Activated CD8-positive, alpha-beta memory T cell treated with anti-CD3 and anti-CD28 coated beads for 24 hours (primary cell): ENCODE measurements at regions not wholly inside any gene's neighbourhood (a gene's known extent, or its start where the extent isn't known, plus 50 kb on each side); places are given as distances from the start of the nearest gene placed in this dataset.
"Not testable (repeated sequence)": the region's sequence is repeated elsewhere in the genome, so short reads cannot be mapped to it uniquely, and the experiment has no call there.

Experiments used
- DNase-seq: peaks from one replicate; pipeline ENCODE4 v3.0.0-alpha.2; 2020

DNA sequence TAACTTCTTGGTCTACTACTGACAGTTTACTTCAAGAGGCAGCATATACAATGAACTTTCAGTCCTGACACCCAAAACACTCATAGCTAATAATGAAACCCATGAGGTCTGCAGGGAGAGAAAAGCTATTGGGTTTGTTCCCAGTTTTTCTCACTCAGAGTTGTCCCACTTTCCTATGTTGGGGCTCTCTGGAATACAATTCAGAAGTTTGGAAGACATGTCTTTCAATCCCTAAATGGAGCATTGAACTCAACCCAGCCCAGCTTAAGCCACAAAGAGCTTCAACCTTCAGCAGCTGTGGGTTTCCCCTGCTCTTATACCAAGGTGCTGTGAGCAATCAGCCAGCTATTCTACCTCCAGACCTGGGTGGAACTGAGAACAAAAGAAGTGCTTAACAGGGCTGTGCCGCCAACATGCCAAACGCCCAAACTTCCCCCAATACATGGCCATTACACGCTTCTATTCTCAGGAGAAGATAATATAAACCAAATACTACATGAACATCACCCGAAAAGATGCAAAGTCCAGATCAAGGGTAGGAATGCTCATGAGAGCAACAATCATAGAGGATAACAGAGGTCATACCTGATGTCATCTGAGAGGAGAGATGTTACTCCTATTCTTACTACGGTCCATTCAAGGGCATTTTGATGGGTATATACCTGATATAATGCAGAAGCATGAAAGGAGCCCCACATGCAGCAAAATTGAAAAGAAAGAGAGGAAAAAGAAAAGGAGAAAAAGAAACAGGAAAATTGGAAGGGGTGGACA lies 131.2 kb upstream of the TGFBR2 start:
- peak; percentile 62 for DNase-seq

DNA sequence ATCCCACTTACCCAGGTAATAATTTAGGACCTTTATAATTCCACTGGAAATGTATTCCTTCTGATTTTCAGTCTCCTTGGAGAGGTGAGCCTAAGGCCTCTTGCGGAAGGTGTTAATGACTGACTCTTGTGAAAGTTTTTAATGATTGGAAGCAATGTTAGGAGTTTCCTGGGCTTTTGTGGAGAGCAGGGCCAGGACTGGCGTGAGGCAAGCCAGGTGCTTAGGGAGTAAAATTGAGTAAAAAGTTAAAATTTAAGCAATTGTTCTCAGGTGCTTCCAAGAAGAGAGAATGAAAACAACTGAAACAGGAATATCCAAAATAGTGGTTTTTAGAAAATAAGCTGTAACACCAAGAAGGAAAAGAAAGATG lies 130.6 kb upstream of the TGFBR2 start:
- no peak for DNase-seq

DNA sequence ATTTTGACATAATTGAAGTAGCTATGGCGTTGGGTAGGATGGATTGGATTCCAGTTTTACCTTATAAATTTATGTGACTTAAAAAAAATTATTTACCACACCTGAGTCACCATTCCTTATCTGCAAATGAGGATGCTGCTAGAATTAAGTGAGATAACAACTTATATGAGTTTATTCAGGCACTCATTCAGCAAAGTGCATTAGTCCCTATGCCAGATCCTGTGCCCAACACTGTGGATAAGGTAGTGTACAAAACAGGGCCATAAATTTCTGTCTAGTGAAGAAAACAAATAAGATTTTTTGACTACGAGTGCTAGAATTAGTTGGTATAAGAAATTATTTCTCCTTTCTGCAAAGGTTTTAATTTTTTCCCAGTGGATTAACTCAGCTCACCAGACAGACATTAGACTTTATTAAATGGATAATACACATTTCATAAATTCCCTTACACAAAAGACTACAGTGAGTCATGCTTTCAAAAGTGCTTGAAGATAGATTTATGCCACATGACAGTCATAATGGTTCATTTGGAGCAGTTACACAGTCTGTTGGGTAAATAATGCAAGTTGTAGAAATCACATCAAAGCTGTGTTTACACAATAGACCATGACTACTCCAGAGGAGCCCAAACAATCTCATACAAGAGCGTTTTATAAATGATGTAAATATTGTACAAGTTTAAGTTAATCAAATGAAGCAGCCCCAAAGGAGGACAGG lies 129.9 kb upstream of the TGFBR2 start:
- no peak for DNase-seq

DNA sequence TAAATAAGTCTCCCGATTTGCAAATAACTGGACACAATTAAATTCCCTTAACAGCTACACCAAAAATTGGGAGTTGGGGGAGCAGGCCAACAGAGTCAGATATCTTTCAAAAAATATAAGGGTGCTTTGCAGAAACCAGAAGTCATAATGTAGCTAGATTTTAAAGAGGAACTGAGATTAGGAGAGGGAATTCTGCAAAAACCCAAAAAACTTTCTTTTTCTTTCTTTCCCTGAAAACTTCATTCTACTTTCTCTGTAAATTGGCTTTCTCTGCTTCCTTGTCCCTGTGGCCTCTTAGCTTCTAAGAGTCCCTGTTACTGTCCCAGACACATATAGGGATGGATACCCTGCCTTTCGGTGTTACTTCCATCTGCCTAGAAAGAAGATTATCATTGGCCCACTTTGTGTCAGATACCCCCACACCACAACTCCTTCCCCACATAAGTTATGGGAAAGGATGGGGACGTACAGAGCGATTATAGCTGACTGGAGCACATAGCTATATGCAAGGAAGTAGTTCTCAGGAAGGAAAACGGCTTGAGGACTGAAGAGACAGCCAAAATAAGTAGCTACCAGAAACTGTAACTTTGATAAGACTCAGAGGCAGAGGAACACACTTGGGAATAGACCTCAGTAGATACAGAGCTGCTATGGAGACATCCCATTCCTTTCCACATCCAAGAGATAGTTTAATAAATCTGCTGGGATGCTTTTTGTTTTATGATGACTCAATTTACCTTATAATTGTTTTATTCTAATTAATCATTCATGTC lies 129.1 kb upstream of the TGFBR2 start:
- DNase-seq: no peak

DNA sequence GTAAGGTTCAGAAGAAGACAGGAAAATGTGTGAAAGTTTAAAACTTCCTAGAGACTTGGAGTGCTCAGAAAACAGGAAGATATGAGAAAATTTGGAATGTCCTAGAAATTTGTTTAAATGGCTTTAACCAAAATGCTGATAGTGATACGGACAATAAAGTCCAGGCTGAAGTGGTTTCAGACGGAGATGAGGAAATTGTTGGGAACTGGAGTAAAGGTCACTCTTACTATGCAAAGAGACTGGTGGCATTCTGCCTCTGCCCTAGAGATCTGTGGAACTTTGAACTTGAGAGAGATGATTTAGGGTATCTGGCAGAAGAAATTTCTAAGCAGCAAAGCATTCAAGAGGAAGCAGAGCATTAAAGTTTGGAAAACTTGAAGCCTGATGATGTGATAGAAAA lies 126.7 kb upstream of the TGFBR2 start:
- not testable (repeated sequence) for DNase-seq

DNA sequence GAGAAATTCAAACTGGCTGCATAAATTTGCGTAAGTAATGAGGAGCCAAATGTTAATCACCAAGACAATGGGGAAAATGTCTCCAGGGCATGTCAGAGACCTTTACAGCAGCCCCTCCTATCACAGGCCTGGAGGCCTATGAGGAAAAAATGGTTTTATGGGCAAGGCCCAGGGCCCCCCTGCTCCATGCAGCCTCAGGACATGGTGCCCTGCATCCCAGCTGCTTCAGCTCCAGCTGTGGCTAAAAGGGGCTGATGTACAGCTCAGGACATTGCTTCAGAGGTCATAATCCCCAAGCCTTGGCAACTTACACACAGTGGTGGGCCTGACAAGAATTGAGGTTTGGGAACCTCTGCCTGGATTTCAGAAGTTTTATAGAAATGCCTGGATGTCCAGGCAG lies 126.2 kb upstream of the TGFBR2 start:
- not testable (repeated sequence) for DNase-seq

DNA sequence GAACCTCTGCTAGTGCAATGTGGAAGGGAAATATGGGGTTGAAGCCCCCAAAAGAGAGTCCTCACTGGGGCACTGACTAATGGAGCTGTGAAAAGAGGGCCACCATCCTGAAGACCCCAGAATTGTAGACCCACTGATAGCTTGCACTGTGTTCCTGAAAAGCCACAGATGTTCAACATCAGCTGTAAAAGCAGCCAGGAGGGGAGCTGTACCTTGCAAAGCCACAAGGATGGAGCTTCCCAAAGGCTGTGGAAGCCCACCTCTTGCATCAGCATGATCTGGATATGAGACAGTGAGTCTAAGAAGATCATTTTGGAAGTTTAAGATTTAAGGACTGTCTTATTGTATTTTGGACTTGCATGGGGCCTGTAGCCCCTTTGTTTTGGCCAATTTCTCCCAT lies 125.8 kb upstream of the TGFBR2 start:
- DNase-seq: no peak

DNA sequence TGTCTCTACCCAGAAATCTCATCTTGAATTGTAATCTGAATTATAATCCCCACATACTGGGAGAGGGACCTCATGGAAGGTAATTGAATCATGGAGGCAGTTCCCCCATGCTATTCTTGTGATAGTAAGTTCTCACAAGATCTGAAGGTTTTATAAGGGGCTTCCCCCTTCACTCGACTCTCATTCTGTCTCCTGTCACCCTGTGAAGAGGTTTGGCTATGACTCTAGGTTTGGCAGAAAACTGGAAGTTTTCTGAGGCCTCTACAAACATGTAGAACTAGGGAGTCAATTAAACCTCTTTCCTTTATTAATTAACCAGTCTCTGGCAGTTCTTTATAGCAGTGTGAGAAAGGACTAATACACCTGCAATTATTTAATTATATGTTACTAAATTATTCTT lies 125.2 kb upstream of the TGFBR2 start:
- DNase-seq: no peak

DNA sequence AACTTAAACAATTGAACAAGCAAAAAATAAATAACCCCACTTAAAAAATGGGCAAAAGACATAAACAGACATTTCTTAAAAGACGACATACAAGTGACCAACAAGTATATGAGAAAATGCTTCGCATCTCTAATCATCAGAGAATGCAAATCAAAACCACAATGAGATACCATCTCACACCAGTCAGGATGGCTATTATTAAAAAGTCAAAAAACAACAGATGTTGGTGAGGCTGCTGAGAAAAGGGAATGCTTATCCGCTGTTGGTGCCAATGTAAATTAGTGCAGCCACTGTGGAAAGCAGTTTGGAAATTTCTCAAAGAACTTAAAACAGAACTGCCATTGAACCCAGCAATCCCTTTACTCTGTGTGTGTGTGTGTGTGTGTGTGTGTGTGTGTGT lies 122.2 kb upstream of the TGFBR2 start:
- not testable (repeated sequence) for DNase-seq

DNA sequence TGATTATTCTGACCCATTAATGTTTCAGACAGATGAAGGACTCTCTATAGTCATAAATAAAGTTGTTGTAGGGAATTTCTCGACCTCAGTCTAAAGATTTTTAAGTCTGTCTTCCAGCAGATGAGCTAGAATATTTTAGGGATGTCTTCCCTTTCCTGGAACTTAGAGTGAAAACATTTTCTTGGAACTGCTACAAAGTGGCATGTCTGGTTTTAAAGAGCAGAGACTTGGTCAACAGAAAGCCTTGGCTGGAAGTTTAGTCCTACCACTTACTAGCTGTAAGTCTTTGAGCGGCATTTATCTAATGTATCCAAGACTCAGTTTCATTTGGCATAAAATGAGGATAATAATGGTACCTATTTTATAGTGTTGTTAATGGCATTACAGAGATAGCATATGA lies 120.0 kb upstream of the TGFBR2 start:
- DNase-seq: no peak

DNA sequence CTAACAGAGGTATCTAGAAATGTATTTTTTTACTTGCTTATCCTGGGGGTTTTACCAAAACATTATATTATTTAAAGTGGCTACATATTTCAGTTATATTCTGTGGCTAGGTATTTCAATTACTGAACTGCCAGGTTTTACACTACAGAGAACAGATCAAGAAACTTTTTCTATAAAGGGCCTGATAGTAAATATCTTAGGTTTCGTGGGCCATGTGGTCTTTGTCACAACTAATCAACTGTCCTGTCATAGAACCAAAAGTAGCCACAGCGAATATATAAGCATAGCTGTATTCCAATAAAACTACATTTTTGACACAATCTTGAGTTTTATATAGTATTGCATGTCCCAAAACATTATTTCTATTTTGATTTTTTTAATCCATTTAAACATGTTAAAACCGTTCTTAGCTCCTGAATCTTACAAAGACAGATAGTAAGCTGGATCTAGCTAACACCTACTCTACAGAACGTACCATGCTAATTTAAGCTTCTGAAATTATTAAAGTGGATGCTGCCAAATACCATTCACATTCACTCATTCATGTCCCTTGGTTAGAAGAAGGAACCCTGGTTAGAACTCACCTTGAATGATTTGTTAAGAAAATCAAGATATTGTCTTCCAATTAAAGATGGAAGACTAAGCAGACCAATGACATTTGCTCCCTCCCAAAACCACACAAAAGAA lies 118.2 kb upstream of the TGFBR2 start:
- DNase-seq: no peak

DNA sequence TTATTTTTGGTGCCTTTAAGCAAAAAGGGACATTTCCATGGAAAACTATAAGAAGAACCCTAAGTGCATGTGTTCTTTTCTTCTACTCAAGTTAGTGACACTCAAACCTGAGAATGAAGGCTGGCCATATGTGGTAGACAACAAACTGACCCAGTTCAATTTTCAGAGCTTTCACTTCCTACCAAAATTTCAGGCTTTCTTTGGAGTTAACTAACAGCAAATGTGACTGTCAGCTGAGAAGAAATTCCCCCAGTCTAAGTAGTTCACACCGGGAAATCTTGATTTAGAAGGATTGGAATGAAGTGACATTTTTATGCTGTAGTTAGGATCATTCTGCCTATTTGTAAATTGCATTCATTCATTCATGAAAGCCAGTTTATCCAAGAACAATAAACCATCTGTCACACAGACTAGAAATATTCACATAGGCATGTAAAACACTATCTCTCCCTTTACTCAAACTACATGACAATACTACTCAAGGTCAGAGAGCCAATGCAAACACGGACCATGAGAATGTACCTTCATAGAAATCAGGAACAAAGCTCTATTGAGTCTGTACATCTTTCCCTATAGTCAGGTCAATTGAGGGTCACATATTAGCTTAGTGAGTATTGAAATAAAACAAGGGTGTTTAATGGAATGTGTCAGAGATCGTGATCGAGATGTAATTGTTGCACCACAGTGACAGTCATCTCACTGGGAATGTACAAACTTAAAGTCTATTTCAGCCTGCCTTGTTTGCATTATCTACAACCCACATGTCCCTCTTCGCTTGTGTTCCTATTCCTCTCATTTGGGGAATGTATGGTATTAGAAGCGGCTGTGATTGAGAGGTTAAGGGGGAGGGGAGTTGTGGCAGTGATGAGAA lies 113.8 kb upstream of the TGFBR2 start:
- no peak for DNase-seq

DNA sequence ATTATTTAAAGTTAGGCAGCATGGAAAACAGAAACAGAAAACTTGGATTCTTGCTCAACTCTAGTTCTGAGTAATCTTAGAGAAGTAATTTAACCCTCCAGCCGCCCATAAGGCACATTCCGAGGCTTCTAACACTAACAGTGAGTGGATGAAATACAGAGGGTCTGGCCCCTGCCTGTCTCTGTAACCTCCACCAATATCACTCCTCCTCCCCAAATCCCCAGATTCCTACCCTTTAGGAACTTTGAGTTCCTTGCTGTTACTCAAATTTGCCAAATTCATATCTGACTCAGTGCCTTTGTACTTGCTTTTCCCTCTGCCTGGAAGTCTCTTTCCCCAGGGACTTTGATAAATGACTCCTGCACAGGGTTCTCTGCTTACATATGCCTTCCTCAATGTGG lies 112.5 kb upstream of the TGFBR2 start:
- no peak for DNase-seq

DNA sequence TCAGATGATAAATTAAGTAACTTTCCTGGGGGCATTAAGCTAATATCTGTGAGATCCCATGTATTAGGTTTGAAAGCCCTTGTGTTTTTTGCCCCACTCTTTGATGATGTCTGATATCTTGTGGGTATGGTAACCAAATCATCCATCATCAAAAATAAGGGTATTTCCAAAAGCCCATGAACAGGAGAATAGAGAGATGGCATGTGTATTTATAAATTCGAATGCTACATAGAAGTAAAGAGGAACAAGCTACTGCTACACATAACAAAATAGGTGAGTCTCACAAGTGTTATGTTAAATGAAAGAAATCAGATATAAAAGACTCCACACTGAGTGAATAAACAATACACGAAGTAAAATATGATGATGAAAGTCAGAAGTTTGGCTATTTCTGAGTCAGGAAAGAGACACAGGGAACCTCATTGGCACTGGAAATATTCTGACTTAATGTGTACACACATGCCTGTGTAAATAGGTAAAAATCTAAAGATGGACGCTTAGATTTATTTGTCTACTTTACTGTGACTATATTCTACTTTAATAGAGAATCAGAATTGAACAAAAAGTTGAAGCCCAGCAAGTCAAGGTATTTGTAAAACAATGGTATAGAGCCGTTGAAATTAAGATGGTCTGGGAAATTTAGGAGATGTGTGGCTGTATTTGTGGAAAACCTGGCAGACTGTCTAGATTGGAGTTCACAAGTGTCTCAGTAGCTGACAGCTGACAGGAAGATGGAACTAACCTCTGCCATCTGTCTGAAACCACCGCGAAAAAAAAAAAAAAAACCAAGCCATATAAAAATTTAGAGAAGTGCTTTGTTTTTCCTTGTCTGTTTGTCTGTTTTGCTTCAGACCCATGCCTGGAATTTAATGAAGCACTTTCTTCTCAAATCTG lies 111.0 kb upstream of the TGFBR2 start:
- DNase-seq: no peak

DNA sequence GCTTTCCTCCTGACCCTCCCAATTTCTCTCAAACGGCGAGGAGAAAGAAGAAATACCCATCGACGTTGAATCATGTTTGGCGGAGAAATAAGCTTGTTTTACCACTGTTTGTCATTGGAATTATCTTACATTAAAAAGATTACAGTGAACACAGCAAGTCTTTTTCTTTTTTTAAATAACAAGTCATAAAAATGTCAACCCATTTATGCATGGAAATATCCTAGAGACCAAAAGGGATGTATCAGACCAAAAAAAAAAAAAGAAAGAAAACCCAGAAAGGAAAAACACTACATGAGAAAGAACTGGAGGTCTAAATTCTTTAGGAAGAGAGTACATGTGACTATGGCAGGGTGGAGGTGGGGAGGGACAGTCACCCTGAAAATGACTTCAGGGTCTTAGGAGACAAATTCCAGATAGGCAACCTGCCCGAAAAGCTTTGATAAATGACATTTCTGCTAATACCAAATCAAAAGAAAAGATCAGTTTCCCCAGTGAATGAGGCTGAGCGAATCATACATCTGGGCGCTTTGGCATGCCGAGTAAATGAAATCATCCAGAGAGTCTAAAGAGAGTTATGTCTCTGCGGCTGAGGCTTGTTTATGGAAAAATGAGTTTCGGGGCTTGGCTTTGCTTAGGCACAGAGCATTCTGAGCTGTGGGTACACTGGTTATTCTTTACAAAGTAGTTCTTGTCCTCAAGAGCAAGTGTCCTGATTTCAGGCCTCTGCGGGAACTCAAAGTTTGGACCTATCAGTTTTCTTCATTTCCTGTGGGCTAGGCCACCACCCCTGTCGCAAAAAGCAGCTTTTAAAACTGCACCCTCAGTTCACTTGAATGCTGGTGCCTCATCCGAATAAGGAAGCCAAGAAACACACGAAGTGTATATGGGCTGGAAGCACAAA lies 110.1 kb upstream of the TGFBR2 start:
- DNase-seq: no peak

DNA sequence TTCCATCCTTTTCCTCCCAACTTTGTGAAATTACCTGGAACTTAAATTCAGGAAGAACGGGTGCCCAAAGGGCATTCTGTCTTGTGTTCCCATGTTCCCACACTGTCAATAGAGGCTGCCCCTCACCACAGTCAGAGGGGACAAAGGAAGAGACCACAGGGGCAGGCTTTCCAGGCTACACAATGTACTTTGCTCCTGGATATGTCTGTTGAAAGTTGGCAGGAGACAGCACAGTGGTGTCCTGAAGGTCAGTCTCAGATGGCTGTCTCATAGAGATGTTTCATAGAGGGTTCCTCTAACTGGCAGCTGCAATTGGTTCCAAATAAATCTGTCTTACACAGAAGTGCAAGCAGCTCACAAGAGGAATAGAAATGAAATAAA lies 107.8 kb upstream of the TGFBR2 start:
- DNase-seq: no peak

DNA sequence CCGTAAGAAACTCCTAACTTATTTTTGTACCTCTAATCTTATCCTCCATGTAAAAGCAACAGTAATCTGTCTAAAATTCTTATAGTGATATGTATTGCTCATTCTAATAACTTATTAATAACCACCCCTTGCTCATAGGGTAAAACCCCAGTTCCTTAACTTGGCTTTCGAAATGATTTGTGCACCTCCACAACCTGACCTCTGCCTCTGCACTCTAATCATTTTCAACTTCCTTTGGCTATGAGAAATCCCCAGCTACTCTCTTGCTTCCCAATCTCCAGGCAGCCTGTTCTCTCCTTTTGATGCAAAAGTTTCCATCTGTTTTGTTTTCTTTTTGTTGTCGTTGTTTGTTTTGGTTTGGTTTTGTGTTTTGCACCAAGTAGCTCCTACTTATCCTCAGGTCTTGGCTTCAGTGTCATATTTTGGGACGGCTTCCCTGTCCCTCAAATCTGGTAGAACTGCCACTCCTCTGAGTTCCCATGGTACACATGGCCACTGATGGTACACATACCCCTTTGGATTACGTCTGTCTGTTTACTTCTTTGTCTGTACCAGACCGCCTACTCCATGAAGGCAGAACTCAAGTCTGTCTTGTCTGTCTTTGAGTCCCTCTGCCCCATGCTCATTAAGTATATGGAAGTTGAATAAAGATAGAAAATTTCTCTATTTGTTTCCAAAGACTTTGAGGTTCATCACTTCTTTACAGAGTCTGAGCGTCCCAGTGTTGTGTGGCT lies 105.6 kb upstream of the TGFBR2 start:
- DNase-seq: no peak

DNA sequence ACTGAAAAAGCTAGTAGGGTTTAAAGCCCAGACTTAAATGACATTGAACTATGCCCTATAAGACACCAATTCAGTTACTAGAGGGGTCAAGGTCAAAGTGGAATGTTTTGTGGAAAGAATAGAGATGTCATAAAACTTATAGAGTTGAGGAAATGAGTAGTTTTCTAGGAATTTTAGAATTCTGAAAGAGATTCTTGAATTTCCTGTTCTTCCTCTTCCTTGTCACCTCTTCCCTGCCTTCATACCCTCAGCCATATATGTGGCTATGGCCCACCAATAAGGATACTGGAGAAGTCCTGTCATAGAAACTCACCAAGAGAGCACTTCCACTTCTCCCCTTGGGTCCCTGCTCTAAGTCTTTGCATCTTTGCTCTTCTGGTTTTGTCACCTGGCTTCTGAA lies 104.9 kb upstream of the TGFBR2 start:
- no peak for DNase-seq

DNA sequence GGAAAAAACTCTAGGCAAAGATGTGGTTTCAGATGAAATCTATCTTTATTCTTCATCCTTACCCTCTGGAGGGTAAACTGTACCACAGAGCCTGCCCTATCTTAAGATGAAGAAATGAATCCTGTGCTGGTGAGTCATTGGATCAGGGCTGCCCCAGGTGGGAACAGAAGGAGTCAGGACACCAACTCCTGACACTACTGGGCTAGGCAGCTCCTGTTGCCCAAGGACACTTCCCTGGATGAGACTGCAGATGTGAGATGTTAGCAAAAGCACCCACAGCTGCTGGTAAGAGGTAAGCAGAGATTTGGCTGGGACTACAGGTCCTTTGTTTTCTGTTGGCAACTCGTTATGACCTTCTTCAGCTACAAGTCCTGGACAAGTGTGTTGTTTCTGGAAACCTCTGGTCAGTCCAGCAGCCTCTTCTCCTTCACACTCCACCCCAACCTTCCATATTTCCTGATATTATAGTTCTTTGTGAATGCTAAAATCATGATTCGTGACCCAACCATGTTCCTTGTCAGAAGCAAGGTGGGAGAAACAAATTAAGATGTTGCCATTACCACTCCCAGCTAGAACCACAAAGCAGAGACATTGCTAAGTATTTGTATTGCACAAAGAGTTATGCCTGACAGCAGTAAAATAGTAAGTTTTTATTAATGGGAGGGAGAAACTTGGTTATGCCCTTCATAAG lies 104.2 kb upstream of the TGFBR2 start:
- DNase-seq: no peak
